ENCODE measurements at regions not wholly inside any gene's neighbourhood (a gene's known extent, or its start where the extent isn't known, plus 50 kb on each side); places are given as distances from the start of the nearest gene placed in this dataset.

- TF ChIP-seq CTCF (optimal IDR thresholded peaks at IDR 0.05 in 1 of 3, IDR thresholded peaks at IDR 0.05 in 1 of 3, conservative IDR thresholded peaks at IDR 0.05 in 1 of 3; ENCODE audit: extremely low read depth in 1 of 3, insufficient read depth in 2 of 3, low read length in 3 of 3) (no peak), EZH2 (IDR thresholded peaks at IDR 0.05; ENCODE audit: low read length) (no peak)
Measured at GRCh38 chr16:35214840-35215239, 1755.4 kb downstream of the TP53TG3F start.

All from keratinocyte (primary cell).